HepG2 (cell line): ENCODE measurements at regions not wholly inside any gene's neighbourhood (a gene's known extent, or its start where the extent isn't known, plus 50 kb on each side); places are given as distances from the start of the nearest gene placed in this dataset.

Source experiments
- ATF6 ChIP-seq: sonication (generic); formaldehyde crosslinking; conservative IDR thresholded peaks from 2 replicates; pipeline ENCODE4 v1.4.0; 2020; ENCODE audit warnings: missing genetic modification reagents
- HNF4G ChIP-seq, 2 experiments: sonication (generic) in 1 of 2; formaldehyde crosslinking in 1 of 2; IDR thresholded peaks; 2 replicates each; pipeline versions ENCODE4 v1.4.0 to v1.6.1; 2011 to 2020; ENCODE audit warnings: borderline replicate concordance in 2 of 2, low read depth in 2 of 2, mild to moderate bottlenecking in 2 of 2, low read length in 1 of 2, missing genetic modification reagents in 1 of 2, moderate library complexity in 1 of 2
- NFYC ChIP-seq: IDR thresholded peaks from 2 replicates; pipeline ENCODE4 v1.6.1; 2016; ENCODE audit warnings: missing genetic modification reagents, missing compliant biosample characterization
- ZNF704 ChIP-seq: sonication (generic); formaldehyde crosslinking; IDR thresholded peaks from 2 replicates; pipeline ENCODE4 v1.8.1; 2023; ENCODE audit warnings: mild to moderate bottlenecking, inconsistent platforms, moderate library complexity, missing genetic modification reagents, borderline replicate concordance
- TF ChIP-seq, protein P1 (sequence below): sonication (generic); formaldehyde crosslinking; IDR thresholded peaks from 2 replicates; pipeline ENCODE4 v1.5.0; 2020; ENCODE audit warnings: mild to moderate bottlenecking, missing genetic modification reagents, borderline replicate concordance

DNA sequence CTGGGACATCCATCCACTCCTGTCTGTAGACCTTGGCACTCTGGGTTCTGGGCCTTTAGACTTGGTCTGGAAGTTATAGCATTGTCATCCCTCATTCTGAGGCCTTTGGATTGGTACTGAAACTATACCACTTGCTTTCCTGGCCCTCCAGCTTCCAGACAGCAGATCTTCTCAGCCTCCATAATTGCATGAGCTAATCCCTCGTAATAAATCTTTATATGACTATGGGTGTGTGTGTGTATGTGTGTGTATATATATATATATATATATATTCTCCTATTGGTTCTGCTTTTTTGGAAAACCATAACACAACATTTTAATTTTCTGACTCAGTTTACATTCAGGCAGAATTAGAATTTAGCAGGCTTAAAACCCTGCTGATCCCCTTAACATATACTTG is 180.5 kb downstream of the ENC1 start (continued):
- TF ChIP-seq, protein P1, sequence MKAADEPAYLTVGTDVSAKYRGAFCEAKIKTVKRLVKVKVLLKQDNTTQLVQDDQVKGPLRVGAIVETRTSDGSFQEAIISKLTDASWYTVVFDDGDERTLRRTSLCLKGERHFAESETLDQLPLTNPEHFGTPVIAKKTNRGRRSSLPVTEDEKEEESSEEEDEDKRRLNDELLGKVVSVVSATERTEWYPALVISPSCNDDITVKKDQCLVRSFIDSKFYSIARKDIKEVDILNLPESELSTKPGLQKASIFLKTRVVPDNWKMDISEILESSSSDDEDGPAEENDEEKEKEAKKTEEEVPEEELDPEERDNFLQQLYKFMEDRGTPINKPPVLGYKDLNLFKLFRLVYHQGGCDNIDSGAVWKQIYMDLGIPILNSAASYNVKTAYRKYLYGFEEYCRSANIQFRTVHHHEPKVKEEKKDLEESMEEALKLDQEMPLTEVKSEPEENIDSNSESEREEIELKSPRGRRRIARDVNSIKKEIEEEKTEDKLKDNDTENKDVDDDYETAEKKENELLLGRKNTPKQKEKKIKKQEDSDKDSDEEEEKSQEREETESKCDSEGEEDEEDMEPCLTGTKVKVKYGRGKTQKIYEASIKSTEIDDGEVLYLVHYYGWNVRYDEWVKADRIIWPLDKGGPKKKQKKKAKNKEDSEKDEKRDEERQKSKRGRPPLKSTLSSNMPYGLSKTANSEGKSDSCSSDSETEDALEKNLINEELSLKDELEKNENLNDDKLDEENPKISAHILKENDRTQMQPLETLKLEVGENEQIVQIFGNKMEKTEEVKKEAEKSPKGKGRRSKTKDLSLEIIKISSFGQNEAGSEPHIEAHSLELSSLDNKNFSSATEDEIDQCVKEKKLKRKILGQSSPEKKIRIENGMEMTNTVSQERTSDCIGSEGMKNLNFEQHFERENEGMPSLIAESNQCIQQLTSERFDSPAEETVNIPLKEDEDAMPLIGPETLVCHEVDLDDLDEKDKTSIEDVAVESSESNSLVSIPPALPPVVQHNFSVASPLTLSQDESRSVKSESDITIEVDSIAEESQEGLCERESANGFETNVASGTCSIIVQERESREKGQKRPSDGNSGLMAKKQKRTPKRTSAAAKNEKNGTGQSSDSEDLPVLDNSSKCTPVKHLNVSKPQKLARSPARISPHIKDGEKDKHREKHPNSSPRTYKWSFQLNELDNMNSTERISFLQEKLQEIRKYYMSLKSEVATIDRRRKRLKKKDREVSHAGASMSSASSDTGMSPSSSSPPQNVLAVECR = no peak
- no peak for TF ChIP-seq ZNF704 (CRISPR knock-in tag)
- no peak for TF ChIP-seq ATF6 (CRISPR knock-in tag)
- no peak for TF ChIP-seq HNF4G (IDR thresholded peaks at IDR 0.05; ENCODE audit: borderline replicate concordance, low read depth, low read length)
- no peak for TF ChIP-seq HNF4G (CRISPR knock-in tag; IDR thresholded peaks at IDR 0.05; ENCODE audit: borderline replicate concordance, low read depth)
- TF ChIP-seq NFYC (CRISPR knock-in tag) = no peak
